Fibroblast of mammary gland (primary cell): ENCODE measurements at regions not wholly inside any gene's neighbourhood (a gene's known extent, or its start where the extent isn't known, plus 50 kb on each side); places are given as distances from the start of the nearest gene placed in this dataset.
A peak's percentile ranks its signal among the peaks of the same experiment; 100 is the strongest.
"Not testable (repeated sequence)": the region's sequence is repeated elsewhere in the genome, so short reads cannot be mapped to it uniquely, and the experiment has no call there.

Experiments
- DNase-seq: peaks from one replicate; pipeline ENCODE4 v3.0.0-alpha.2; 2010; ENCODE audit warnings: low read depth
- H3K4me3 ChIP-seq: 2 replicates; pipeline ENCODE4 v1.5.1; 2011; ENCODE audit warnings: low read depth, mild to moderate bottlenecking, low read length, moderate library complexity; ENCODE audit not compliant: control insufficient read depth
- CTCF ChIP-seq: conservative IDR thresholded peaks from 2 replicates; pipeline ENCODE4 v1.5.1; 2011; ENCODE audit warnings: low read depth, low read length, inconsistent platforms; ENCODE audit not compliant: control insufficient read depth, insufficient read depth

GRCh38 chr12:13534242-13534641 lies 337.7 kb downstream of the EMP1 start:
- H3K4me3 ChIP-seq: no peak overlapping the region
- TF ChIP-seq CTCF: no peak
- DNase-seq: no peak

- H3K4me3 ChIP-seq: no peak overlapping the region
- no peak for TF ChIP-seq CTCF
- DNase-seq: no peak
Observed at GRCh38 chr12:13530966-13531365, 334.4 kb downstream of the EMP1 start.

- H3K4me3 ChIP-seq, DNase-seq: not testable (repeated sequence)
Observed at GRCh38 chr12:13526185-13526921, 329.8 kb downstream of the EMP1 start.

- TF ChIP-seq CTCF: no peak
- no peak overlapping the region for H3K4me3 ChIP-seq
- DNase-seq: peak; percentile 12
Observed at GRCh38 chr12:13523536-13524307, 327.2 kb downstream of the EMP1 start.

- DNase-seq, H3K4me3 ChIP-seq: not testable (repeated sequence)
Observed at GRCh38 chr12:13518034-13518433, 321.5 kb downstream of the EMP1 start.

GRCh38 chr12:13509740-13510139 lies 313.2 kb downstream of the EMP1 start:
- no peak for DNase-seq
- no peak for TF ChIP-seq CTCF
- H3K4me3 ChIP-seq: no peak overlapping the region

GRCh38 chr12:13505636-13506035 lies 309.1 kb downstream of the EMP1 start:
- no peak for TF ChIP-seq CTCF
- H3K4me3 ChIP-seq: no peak overlapping the region
- no peak for DNase-seq

GRCh38 chr12:13505224-13505623 lies 308.7 kb downstream of the EMP1 start:
- TF ChIP-seq CTCF: no peak
- no peak overlapping the region for H3K4me3 ChIP-seq
- DNase-seq: no peak
